HL-60 (cell line): ENCODE measurements at regions not wholly inside any gene's neighbourhood (a gene's known extent, or its start where the extent isn't known, plus 50 kb on each side); places are given as distances from the start of the nearest gene placed in this dataset.
"Not testable (repeated sequence)": the region's sequence is repeated elsewhere in the genome, so short reads cannot be mapped to it uniquely, and the experiment has no call there.

Experiments
- GABPA ChIP-seq: IDR thresholded peaks from 2 replicates; pipeline ENCODE4 v1.6.1; 2012; ENCODE audit warnings: low read depth
- POLR2AphosphoS5 ChIP-seq: IDR thresholded peaks from 2 replicates; pipeline ENCODE4 v1.6.1; 2012; ENCODE audit warnings: low read depth
- TF ChIP-seq, protein P1 (sequence below): IDR thresholded peaks from one replicate; pipeline ENCODE4 v1.5.1; 2011; ENCODE audit warnings: low read length, control low read depth, inconsistent platforms; ENCODE audit not compliant: insufficient read depth
- TF ChIP-seq, protein P2 (sequence below): IDR thresholded peaks from 2 replicates; pipeline ENCODE4 v1.6.1; 2012; ENCODE audit warnings: low read depth; ENCODE audit not compliant: insufficient replicate concordance

DNA sequence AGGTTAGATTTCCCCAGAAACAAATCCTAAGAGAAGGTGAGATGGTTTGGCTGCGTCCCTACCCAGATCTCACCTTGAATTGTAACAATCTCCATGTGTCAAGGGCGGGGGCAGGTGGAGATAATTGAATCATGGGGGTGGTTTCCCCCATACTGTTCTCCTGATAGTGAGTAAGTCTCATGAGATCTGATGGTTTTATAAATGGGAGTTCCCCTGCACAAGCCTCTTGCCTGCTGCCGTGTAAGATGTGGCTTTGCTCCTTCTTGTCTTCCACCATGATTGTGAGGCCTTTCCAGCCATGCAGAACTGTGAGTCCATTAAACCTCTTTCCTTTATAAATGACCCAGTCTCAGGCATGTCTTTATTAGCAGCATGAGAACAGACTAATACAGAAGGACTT lies 132.2 kb downstream of the NPIPA8 start:
- TF ChIP-seq, protein P1, sequence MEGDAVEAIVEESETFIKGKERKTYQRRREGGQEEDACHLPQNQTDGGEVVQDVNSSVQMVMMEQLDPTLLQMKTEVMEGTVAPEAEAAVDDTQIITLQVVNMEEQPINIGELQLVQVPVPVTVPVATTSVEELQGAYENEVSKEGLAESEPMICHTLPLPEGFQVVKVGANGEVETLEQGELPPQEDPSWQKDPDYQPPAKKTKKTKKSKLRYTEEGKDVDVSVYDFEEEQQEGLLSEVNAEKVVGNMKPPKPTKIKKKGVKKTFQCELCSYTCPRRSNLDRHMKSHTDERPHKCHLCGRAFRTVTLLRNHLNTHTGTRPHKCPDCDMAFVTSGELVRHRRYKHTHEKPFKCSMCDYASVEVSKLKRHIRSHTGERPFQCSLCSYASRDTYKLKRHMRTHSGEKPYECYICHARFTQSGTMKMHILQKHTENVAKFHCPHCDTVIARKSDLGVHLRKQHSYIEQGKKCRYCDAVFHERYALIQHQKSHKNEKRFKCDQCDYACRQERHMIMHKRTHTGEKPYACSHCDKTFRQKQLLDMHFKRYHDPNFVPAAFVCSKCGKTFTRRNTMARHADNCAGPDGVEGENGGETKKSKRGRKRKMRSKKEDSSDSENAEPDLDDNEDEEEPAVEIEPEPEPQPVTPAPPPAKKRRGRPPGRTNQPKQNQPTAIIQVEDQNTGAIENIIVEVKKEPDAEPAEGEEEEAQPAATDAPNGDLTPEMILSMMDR, result not testable (repeated sequence)
- TF ChIP-seq, protein P2, sequence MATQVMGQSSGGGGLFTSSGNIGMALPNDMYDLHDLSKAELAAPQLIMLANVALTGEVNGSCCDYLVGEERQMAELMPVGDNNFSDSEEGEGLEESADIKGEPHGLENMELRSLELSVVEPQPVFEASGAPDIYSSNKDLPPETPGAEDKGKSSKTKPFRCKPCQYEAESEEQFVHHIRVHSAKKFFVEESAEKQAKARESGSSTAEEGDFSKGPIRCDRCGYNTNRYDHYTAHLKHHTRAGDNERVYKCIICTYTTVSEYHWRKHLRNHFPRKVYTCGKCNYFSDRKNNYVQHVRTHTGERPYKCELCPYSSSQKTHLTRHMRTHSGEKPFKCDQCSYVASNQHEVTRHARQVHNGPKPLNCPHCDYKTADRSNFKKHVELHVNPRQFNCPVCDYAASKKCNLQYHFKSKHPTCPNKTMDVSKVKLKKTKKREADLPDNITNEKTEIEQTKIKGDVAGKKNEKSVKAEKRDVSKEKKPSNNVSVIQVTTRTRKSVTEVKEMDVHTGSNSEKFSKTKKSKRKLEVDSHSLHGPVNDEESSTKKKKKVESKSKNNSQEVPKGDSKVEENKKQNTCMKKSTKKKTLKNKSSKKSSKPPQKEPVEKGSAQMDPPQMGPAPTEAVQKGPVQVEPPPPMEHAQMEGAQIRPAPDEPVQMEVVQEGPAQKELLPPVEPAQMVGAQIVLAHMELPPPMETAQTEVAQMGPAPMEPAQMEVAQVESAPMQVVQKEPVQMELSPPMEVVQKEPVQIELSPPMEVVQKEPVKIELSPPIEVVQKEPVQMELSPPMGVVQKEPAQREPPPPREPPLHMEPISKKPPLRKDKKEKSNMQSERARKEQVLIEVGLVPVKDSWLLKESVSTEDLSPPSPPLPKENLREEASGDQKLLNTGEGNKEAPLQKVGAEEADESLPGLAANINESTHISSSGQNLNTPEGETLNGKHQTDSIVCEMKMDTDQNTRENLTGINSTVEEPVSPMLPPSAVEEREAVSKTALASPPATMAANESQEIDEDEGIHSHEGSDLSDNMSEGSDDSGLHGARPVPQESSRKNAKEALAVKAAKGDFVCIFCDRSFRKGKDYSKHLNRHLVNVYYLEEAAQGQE, result not testable (repeated sequence)
- TF ChIP-seq POLR2AphosphoS5, GABPA: not testable (repeated sequence)
